Ishikawa (cell line): ENCODE measurements at regions not wholly inside any gene's neighbourhood (a gene's known extent, or its start where the extent isn't known, plus 50 kb on each side); places are given as distances from the start of the nearest gene placed in this dataset.

Experiments
- CREB1 ChIP-seq: IDR thresholded peaks from 2 replicates; pipeline ENCODE4 v1.6.1; 2012; ENCODE audit warnings: low read depth
- EGR1 ChIP-seq: IDR thresholded peaks from 2 replicates; pipeline ENCODE4 v1.6.1; 2012
- EP300 ChIP-seq: IDR thresholded peaks from 2 replicates; pipeline ENCODE4 v1.6.1; 2012; ENCODE audit warnings: borderline replicate concordance
- MAX ChIP-seq: IDR thresholded peaks from 2 replicates; pipeline ENCODE4 v1.6.1; 2012
- RAD21 ChIP-seq: IDR thresholded peaks from 2 replicates; pipeline ENCODE4 v1.6.1; 2012; ENCODE audit warnings: low read depth
- TAF1 ChIP-seq: IDR thresholded peaks from 2 replicates; pipeline ENCODE4 v1.6.1; 2012; ENCODE audit warnings: low read depth, mild to moderate bottlenecking
- TCF12 ChIP-seq: IDR thresholded peaks from 2 replicates; pipeline ENCODE4 v1.6.1; 2012; ENCODE audit warnings: low read depth
- TEAD4 ChIP-seq: IDR thresholded peaks from 2 replicates; pipeline ENCODE4 v1.6.1; 2012
- USF1 ChIP-seq: IDR thresholded peaks from 2 replicates; pipeline ENCODE4 v1.6.1; 2012
- YY1 ChIP-seq: IDR thresholded peaks from 2 replicates; pipeline ENCODE4 v1.6.1; 2012; ENCODE audit warnings: low read depth
- TF ChIP-seq, protein P1 (sequence below): IDR thresholded peaks from 2 replicates; pipeline ENCODE4 v1.6.1; 2012; ENCODE audit warnings: low read depth, mild to moderate bottlenecking

GRCh38 chr9:79041266-79041665, 530.5 kb upstream of the TLE4 start:
- no peak for TF ChIP-seq USF1
- no peak for TF ChIP-seq EP300
- no peak for TF ChIP-seq TAF1
- no peak for TF ChIP-seq EGR1
- no peak for TF ChIP-seq CREB1
- TF ChIP-seq MAX: no peak
- TF ChIP-seq, protein P1, sequence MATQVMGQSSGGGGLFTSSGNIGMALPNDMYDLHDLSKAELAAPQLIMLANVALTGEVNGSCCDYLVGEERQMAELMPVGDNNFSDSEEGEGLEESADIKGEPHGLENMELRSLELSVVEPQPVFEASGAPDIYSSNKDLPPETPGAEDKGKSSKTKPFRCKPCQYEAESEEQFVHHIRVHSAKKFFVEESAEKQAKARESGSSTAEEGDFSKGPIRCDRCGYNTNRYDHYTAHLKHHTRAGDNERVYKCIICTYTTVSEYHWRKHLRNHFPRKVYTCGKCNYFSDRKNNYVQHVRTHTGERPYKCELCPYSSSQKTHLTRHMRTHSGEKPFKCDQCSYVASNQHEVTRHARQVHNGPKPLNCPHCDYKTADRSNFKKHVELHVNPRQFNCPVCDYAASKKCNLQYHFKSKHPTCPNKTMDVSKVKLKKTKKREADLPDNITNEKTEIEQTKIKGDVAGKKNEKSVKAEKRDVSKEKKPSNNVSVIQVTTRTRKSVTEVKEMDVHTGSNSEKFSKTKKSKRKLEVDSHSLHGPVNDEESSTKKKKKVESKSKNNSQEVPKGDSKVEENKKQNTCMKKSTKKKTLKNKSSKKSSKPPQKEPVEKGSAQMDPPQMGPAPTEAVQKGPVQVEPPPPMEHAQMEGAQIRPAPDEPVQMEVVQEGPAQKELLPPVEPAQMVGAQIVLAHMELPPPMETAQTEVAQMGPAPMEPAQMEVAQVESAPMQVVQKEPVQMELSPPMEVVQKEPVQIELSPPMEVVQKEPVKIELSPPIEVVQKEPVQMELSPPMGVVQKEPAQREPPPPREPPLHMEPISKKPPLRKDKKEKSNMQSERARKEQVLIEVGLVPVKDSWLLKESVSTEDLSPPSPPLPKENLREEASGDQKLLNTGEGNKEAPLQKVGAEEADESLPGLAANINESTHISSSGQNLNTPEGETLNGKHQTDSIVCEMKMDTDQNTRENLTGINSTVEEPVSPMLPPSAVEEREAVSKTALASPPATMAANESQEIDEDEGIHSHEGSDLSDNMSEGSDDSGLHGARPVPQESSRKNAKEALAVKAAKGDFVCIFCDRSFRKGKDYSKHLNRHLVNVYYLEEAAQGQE: no peak
- TF ChIP-seq RAD21: no peak
- no peak for TF ChIP-seq YY1
- TF ChIP-seq TCF12: no peak
- TF ChIP-seq TEAD4: no peak
